ENCODE measurements at regions not wholly inside any gene's neighbourhood (a gene's known extent, or its start where the extent isn't known, plus 50 kb on each side); places are given as distances from the start of the nearest gene placed in this dataset.

DNA sequence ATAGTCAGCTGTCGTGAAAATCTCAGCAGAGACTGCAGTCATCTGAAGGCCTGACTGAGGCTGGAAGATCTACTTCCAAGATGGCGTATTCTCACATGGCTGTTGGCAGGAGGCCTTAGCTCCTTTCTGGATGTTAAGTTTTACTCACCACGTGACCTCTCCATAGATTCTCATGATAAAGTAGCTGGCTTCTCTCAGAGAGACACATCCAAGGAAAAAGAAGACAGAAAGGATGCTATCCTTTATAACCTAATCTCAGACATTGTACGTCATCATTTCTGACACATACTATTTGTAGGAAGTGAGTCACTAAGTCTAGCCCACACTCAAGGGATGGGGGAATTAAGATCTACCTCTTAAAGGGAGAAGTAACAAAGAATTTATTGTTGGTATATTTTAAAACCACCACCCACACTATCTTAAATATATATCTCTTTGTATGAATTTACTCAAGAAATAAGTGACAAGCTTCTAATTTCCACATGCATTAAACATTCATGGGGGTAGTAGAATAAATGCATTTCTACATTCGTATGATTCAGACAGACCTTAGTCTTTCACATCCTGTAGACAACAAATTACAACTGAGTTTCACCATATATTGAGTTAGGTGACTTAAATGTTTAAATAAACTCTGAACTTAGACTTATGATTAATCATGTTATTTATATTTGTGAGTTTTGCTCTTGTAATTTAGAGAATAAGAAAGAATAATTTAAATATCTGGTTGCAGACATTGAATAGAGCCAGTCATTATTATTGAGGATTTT, 411.0 kb downstream of the LRIG3 start:
- no peaks in the 10 kb centered on the region for H3K27me3 ChIP-seq (ENCODE audit: insufficient read depth, insufficient read length)
- H3K4me1 ChIP-seq (ENCODE audit: insufficient read depth, insufficient read length): no peaks in the 10 kb centered on the region
- no peak for DNase-seq (ENCODE audit: low read depth, low spot score)

DNA sequence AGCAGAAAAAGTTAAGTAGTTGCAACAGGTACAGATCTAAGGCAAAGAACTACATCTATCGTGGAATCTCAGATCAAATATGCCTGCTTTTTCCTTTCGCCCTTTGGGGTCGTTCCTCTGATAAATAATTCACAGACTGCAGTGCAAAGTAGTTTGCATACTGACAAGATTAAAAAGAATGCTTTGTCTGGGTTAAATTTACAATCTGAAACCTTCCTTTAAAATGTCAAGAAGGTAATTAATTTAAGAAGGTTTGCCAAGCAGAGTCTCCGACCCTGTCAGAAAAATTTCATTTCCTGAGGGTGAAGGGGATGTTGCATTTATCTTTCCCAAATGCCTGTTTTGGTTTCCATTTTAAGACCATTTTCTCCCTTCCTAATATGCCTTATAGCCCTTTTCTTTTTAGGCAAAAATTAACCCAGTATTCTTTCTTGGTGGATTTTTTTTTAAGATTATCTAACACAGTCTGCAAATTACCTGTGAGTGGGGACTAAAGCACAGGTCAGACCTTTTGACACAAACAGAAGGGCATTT, 406.9 kb downstream of the LRIG3 start:
- no peak for DNase-seq (ENCODE audit: low read depth, low spot score)
- no peaks in the 10 kb centered on the region for H3K27me3 ChIP-seq (ENCODE audit: insufficient read depth, insufficient read length)
- no peaks in the 10 kb centered on the region for H3K4me1 ChIP-seq (ENCODE audit: insufficient read depth, insufficient read length)
- TF ChIP-seq YY1 (IDR thresholded peaks at IDR 0.05; ENCODE audit: insufficient read depth, insufficient read length) (no peak), SUZ12 (IDR thresholded peaks at IDR 0.05; ENCODE audit: extremely low read depth, insufficient read depth, insufficient read length) (no peak), ZNF274 (IDR thresholded peaks at IDR 0.05; ENCODE audit: low read depth, low read length) (no peak)
- no peaks in the 10 kb centered on the region for H3K36me3 ChIP-seq (ENCODE audit: insufficient read depth, insufficient read length, low read length)
- H3K9ac ChIP-seq (ENCODE audit: insufficient read length, low read depth): no peak overlapping the region
- H3K9me3 ChIP-seq (ENCODE audit: insufficient read depth, low read length): peaks cover 15% of the 10 kb centered on the region
- H3K4me3 ChIP-seq (ENCODE audit: insufficient read length, low read depth): no peak overlapping the region

More for the DNA sequence above, 411.0 kb downstream of the LRIG3 start:
- TF ChIP-seq ZNF274 (IDR thresholded peaks at IDR 0.05; ENCODE audit: low read depth, low read length) (no peak), YY1 (IDR thresholded peaks at IDR 0.05; ENCODE audit: insufficient read depth, insufficient read length) (no peak)
- peaks cover 6% of the 10 kb centered on the region for H3K9me3 ChIP-seq (ENCODE audit: insufficient read depth, low read length)
- H3K36me3 ChIP-seq (ENCODE audit: insufficient read depth, insufficient read length, low read length): no peaks in the 10 kb centered on the region
- H3K9ac ChIP-seq (ENCODE audit: insufficient read length, low read depth): no peak overlapping the region
- H3K4me3 ChIP-seq (ENCODE audit: insufficient read length, low read depth): no peak overlapping the region

DNA sequence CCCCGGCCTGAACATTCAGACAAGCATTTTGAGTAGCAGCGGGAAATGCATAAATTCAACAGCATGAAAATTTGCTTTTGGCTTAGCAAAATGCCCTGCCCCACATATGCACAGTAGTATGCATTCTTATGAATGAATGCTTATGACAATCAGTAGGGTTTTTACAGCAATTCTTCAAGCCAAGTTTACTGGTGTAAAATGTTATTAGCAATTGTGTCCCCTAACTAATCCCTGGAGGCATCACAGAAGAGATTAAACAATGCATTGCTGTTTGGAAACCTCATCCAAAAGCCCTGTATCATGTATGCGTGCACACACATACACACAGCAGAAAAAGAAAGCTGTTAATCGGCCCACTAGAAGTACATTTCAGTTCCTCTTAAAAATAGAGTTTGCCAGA, 406.5 kb downstream of the LRIG3 start:
- DNase-seq (ENCODE audit: low read depth, low spot score): no peak
- H3K27me3 ChIP-seq (ENCODE audit: insufficient read depth, insufficient read length): no peaks in the 10 kb centered on the region
- no peak overlapping the region for H3K9ac ChIP-seq (ENCODE audit: insufficient read length, low read depth)
- H3K4me3 ChIP-seq (ENCODE audit: insufficient read length, low read depth): no peak overlapping the region
- no peaks in the 10 kb centered on the region for H3K36me3 ChIP-seq (ENCODE audit: insufficient read depth, insufficient read length, low read length)
- H3K9me3 ChIP-seq (ENCODE audit: insufficient read depth, low read length): peaks cover 17% of the 10 kb centered on the region
- no peaks in the 10 kb centered on the region for H3K4me1 ChIP-seq (ENCODE audit: insufficient read depth, insufficient read length)
- TF ChIP-seq SUZ12 (IDR thresholded peaks at IDR 0.05; ENCODE audit: extremely low read depth, insufficient read depth, insufficient read length): no peak
- TF ChIP-seq YY1 (IDR thresholded peaks at IDR 0.05; ENCODE audit: insufficient read depth, insufficient read length): no peak
- no peak for TF ChIP-seq ZNF274 (IDR thresholded peaks at IDR 0.05; ENCODE audit: low read depth, low read length)

DNA sequence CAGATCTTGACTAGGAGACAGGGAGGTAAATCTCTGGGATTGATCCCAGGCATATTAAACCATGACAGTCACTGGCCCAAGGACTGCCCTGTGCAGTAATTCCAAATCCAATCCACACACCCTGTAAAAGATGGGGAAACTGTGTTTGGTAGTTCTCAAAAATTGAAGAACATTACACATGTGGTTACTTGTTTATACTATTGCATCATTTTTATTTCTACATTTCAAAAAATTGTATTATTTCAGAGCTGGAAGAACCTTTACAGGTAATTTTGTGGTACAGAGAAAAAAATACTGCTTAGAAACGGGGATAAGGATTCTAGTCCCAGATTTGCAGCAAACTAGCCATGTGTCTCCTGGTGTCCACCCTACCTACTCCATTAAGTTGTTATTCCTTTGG, 400.5 kb downstream of the LRIG3 start:
- Histone ChIP-seq H3K4me1 (ENCODE audit: insufficient read depth, insufficient read length) (no peaks in the 10 kb centered on the region), H3K4me3 (ENCODE audit: insufficient read length, low read depth) (no peak overlapping the region), H3K36me3 (ENCODE audit: insufficient read depth, insufficient read length, low read length) (no peaks in the 10 kb centered on the region), H3K9me3 (ENCODE audit: insufficient read depth, low read length) (peaks cover 11% of the 10 kb centered on the region), H3K9ac (ENCODE audit: insufficient read length, low read depth) (no peak overlapping the region), H3K27me3 (ENCODE audit: insufficient read depth, insufficient read length) (no peaks in the 10 kb centered on the region)
- DNase-seq (ENCODE audit: low read depth, low spot score): no peak
- TF ChIP-seq ZNF274 (IDR thresholded peaks at IDR 0.05; ENCODE audit: low read depth, low read length): no peak
- no peak for TF ChIP-seq YY1 (IDR thresholded peaks at IDR 0.05; ENCODE audit: insufficient read depth, insufficient read length)
- TF ChIP-seq SUZ12 (IDR thresholded peaks at IDR 0.05; ENCODE audit: extremely low read depth, insufficient read depth, insufficient read length): no peak

DNA sequence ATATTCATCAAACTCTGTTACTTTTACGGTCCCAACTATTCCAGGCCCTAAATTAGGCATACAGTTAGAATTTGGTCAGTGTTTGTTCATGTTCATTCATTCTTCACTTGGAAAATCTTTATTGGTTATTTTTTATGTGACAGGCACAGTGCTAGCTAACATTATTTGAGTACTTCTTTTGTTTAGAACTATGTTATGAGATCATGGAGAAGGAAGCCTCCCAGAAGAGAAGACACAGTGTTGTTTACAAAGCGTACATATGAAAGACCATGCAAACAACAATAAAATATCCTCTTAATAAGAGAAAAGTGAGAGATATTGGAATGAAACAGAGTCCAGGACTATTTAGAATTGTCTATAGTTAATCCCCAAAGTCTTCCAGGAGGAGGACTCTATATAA, 399.2 kb downstream of the LRIG3 start:
- Histone ChIP-seq H3K4me3 (ENCODE audit: insufficient read length, low read depth) (no peak overlapping the region), H3K4me1 (ENCODE audit: insufficient read depth, insufficient read length) (no peaks in the 10 kb centered on the region), H3K9ac (ENCODE audit: insufficient read length, low read depth) (no peak overlapping the region), H3K9me3 (ENCODE audit: insufficient read depth, low read length) (peaks cover 11% of the 10 kb centered on the region), H3K36me3 (ENCODE audit: insufficient read depth, insufficient read length, low read length) (no peaks in the 10 kb centered on the region), H3K27me3 (ENCODE audit: insufficient read depth, insufficient read length) (no peaks in the 10 kb centered on the region)
- no peak for TF ChIP-seq SUZ12 (IDR thresholded peaks at IDR 0.05; ENCODE audit: extremely low read depth, insufficient read depth, insufficient read length)
- DNase-seq (ENCODE audit: low read depth, low spot score): no peak

DNA sequence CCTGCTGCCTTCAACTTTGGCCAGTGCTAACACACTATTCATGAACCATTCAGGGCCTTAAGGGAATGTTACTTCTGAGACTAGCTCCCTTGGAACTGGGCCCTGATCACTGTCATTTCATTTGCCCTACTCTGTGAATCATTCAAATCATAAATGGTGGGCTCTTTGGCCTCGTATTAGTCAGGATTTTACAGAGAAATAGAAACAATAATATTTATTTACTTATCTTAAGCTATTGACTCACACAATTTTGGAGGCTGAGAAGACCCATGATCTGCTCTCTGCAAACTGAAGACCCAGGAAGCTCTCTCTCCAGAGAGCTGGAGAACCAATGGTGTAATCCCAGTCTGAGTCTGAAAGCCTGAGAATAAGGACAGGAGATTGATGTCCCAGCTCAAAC, 398.5 kb downstream of the LRIG3 start:
- H3K4me3 ChIP-seq (ENCODE audit: insufficient read length, low read depth): no peak overlapping the region
- no peaks in the 10 kb centered on the region for H3K36me3 ChIP-seq (ENCODE audit: insufficient read depth, insufficient read length, low read length)
- peaks cover 11% of the 10 kb centered on the region for H3K9me3 ChIP-seq (ENCODE audit: insufficient read depth, low read length)
- H3K4me1 ChIP-seq (ENCODE audit: insufficient read depth, insufficient read length): no peaks in the 10 kb centered on the region
- no peaks in the 10 kb centered on the region for H3K27me3 ChIP-seq (ENCODE audit: insufficient read depth, insufficient read length)
- no peak for DNase-seq (ENCODE audit: low read depth, low spot score)
- H3K9ac ChIP-seq (ENCODE audit: insufficient read length, low read depth): no peak overlapping the region
- no peak for TF ChIP-seq YY1 (IDR thresholded peaks at IDR 0.05; ENCODE audit: insufficient read depth, insufficient read length)
- no peak for TF ChIP-seq SUZ12 (IDR thresholded peaks at IDR 0.05; ENCODE audit: extremely low read depth, insufficient read depth, insufficient read length)
- TF ChIP-seq ZNF274 (IDR thresholded peaks at IDR 0.05; ENCODE audit: low read depth, low read length): no peak

DNA sequence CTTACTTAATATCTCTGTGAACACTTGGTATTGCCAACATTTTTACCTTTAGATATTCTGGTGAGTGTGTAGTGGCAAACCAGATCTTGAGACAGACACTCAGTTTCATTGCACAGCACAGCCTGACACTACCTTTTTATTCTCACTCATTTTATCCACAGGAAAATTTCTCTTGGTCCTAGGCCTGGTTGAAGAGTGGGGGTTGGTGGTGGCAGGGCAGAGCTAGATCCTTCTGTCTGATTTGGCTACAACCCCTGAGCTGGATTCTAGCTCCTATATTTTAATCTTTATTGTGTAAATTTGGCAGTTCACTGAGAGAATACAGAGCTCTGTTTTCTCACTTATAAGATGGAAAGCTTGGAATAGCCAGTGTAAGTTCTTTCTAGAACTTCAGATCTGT, 396.9 kb downstream of the LRIG3 start:
- peaks cover 1% of the 10 kb centered on the region for H3K9me3 ChIP-seq (ENCODE audit: insufficient read depth, low read length)
- no peaks in the 10 kb centered on the region for H3K4me1 ChIP-seq (ENCODE audit: insufficient read depth, insufficient read length)
- no peak overlapping the region for H3K9ac ChIP-seq (ENCODE audit: insufficient read length, low read depth)
- no peaks in the 10 kb centered on the region for H3K36me3 ChIP-seq (ENCODE audit: insufficient read depth, insufficient read length, low read length)
- TF ChIP-seq ZNF274 (IDR thresholded peaks at IDR 0.05; ENCODE audit: low read depth, low read length) (no peak), SUZ12 (IDR thresholded peaks at IDR 0.05; ENCODE audit: extremely low read depth, insufficient read depth, insufficient read length) (no peak), YY1 (IDR thresholded peaks at IDR 0.05; ENCODE audit: insufficient read depth, insufficient read length) (no peak)
- no peak for DNase-seq (ENCODE audit: low read depth, low spot score)
- H3K27me3 ChIP-seq (ENCODE audit: insufficient read depth, insufficient read length): no peaks in the 10 kb centered on the region
- no peak overlapping the region for H3K4me3 ChIP-seq (ENCODE audit: insufficient read length, low read depth)
